GM10266 (cell line): ENCODE measurements at regions not wholly inside any gene's neighbourhood (a gene's known extent, or its start where the extent isn't known, plus 50 kb on each side); places are given as distances from the start of the nearest gene placed in this dataset.

Experiments
- DNase-seq: peaks from one replicate; pipeline ENCODE4 v3.0.0; 2012; ENCODE audit errors: extremely low spot score
- TF ChIP-seq, protein P1 (sequence below): IDR thresholded peaks from 2 replicates; pipeline ENCODE4 v1.5.1; 2012; ENCODE audit warnings: mild to moderate bottlenecking, low read depth; ENCODE audit not compliant: control insufficient read depth, insufficient read depth; ENCODE audit errors: missing control alignments

- no peak for DNase-seq
- TF ChIP-seq, protein P1, sequence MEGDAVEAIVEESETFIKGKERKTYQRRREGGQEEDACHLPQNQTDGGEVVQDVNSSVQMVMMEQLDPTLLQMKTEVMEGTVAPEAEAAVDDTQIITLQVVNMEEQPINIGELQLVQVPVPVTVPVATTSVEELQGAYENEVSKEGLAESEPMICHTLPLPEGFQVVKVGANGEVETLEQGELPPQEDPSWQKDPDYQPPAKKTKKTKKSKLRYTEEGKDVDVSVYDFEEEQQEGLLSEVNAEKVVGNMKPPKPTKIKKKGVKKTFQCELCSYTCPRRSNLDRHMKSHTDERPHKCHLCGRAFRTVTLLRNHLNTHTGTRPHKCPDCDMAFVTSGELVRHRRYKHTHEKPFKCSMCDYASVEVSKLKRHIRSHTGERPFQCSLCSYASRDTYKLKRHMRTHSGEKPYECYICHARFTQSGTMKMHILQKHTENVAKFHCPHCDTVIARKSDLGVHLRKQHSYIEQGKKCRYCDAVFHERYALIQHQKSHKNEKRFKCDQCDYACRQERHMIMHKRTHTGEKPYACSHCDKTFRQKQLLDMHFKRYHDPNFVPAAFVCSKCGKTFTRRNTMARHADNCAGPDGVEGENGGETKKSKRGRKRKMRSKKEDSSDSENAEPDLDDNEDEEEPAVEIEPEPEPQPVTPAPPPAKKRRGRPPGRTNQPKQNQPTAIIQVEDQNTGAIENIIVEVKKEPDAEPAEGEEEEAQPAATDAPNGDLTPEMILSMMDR = no peak
These were observed 292.4 kb downstream of the SS18 start for GRCh38 chr18:25798046-25798445.

GRCh38 chr18:25795213-25795612, 295.2 kb downstream of the SS18 start:
- TF ChIP-seq, protein P1 = no peak
- DNase-seq = no peak

- TF ChIP-seq, protein P1 = no peak
- DNase-seq = no peak
These were observed 303.1 kb downstream of the SS18 start for GRCh38 chr18:25787276-25787675.

DNA sequence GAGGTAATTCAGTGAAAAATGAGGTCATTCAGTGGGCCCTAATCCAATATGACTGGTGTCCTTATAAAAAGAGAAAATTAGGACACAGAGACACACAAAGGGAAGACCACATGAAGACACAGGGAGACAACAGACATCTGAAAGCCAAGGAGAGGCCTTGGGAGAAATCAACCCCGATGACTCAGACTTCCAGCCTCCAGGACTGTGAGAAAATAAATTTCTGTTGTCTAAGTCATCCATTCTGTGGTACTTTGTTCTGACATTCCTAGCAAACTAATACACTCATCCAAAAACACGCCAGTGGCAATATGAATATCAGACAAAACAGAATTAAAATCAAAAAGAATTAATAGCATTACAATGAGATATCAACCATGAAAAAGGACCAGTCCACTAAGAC, 303.7 kb downstream of the SS18 start:
- DNase-seq = no peak
- TF ChIP-seq, protein P1 = no peak

- TF ChIP-seq, protein P1 = no peak
- no peak for DNase-seq
These were observed 310.3 kb downstream of the SS18 start for GRCh38 chr18:25780105-25780504.

DNA sequence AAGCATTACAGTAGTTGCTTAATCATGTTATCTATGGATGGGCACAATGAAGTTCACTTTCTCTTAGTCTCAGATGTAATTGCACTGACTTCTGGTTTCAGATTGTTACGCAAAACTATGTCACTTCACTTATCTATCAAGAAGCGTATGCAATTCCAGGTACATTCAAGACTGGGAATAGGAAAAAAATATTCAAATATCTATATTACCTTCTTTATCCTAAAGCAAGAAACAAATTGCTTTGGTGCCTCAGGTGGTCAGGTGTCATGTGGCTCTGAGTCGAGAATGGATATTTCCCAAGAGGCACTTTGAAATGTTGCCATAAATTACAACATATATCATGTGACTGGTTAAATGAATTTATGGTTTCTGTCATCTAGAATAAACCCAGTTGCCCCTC, 318.6 kb downstream of the SS18 start:
- TF ChIP-seq, protein P1 = no peak
- DNase-seq = no peak

DNA sequence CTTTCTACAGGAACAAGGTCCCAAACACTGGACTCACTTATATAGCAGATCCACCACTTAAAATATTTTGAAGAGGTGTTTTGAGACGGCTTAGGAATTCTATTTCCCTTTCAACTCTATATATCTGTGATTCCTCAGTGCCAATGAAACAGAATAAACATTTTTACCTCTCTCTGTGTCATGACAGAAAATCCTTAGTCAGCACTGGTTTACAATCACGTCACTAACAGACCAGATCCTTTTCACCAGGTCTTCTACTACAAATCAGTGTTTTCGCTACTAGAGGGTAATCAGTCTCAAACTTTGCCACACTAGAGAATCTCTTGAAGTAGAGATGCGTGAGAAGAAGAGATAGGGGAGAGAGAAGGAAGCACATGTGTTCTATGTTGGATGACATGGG, 325.6 kb downstream of the SS18 start:
- no peak for DNase-seq
- TF ChIP-seq, protein P1 = no peak
